Activated CD8-positive, alpha-beta memory T cell treated with anti-CD3 and anti-CD28 coated beads, Interleukin-2, amount 50 U/mL, for 1 hour (primary cell): ENCODE measurements at regions not wholly inside any gene's neighbourhood (a gene's known extent, or its start where the extent isn't known, plus 50 kb on each side); places are given as distances from the start of the nearest gene placed in this dataset.

Source experiments
- DNase-seq: peaks from one replicate; pipeline ENCODE4 v3.0.0-alpha.2; 2020; ENCODE audit errors: extremely low read depth

GRCh38 chr1:234759888-234760287 lies 149.9 kb upstream of the IRF2BP2 start:
- DNase-seq = no peak

DNA sequence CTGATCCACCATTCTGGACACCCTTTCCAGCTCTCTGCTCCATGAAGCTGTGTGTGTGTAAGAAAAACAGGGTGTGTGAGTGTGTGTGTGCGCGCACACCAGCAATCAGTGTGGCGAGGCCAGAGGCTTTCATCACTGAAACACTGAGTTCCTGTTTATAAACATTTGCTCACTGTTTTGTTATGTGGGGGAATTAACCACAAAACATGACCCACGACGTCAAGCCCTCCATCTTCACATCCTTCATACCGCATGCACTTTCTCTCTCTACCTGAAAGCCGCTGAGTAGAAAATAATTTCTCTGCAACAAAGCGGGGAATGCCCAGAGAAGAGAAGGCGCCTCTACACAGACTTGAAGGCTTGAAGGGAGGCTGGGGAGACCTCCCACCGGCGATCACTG lies 148.9 kb upstream of the IRF2BP2 start:
- peak; percentile 55 for DNase-seq

DNA sequence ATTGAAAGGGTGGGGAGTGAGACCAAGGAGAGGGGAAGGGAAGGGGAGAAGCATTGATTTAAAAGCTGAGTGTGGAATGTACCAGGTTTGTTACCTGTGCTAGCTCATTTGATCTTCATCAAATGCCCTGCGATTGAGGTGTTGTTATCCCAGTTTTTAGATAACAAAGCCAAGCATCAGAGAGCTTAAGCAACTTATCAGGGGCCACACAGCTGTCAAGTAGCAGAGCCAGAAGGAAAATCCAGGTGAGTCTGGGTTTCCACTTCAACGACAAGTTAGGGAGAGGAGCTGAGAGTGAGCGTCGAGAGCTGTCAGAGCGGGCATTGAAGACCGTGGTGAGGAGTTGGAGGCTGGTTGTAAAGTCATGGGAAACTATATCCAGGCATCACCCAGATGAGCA lies 146.9 kb upstream of the IRF2BP2 start:
- DNase-seq = no peak

- peak; percentile 42 for DNase-seq
Measured at GRCh38 chr1:234756066-234756774, 146.2 kb upstream of the IRF2BP2 start.

- DNase-seq = no peak
Measured at GRCh38 chr1:234755449-234755863, 145.5 kb upstream of the IRF2BP2 start.

- DNase-seq = no peak
Measured at GRCh38 chr1:234753979-234754378, 144.0 kb upstream of the IRF2BP2 start.

- DNase-seq = no peak
Measured at GRCh38 chr1:234752927-234753326, 142.9 kb upstream of the IRF2BP2 start.

DNA sequence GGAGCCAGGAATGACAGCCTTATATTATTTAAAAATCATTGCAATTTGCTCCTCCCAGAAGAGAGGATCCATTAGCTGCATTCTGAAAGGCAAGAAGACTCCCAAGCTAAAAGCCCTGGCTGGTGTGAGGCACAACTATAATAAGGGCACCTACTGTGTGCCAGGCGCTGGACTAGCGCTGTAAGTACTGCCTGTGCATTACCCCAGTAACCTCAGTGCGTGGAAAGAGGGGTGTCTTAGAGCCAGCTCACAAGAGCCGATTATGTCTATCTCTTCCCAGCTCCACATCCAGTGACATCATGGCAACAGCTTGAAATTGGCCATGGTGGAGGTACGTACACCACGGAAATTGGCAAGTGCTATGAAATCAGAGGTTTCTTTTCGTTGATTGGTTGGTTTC lies 141.7 kb upstream of the IRF2BP2 start:
- no peak for DNase-seq

GRCh38 chr1:234750922-234751627 lies 141.1 kb upstream of the IRF2BP2 start:
- DNase-seq = no peak

GRCh38 chr1:234748713-234749112 lies 138.7 kb upstream of the IRF2BP2 start:
- no peak for DNase-seq

- DNase-seq = no peak
Measured at GRCh38 chr1:234748066-234748465, 138.1 kb upstream of the IRF2BP2 start.

GRCh38 chr1:234746798-234747196 lies 136.8 kb upstream of the IRF2BP2 start:
- no peak for DNase-seq

DNA sequence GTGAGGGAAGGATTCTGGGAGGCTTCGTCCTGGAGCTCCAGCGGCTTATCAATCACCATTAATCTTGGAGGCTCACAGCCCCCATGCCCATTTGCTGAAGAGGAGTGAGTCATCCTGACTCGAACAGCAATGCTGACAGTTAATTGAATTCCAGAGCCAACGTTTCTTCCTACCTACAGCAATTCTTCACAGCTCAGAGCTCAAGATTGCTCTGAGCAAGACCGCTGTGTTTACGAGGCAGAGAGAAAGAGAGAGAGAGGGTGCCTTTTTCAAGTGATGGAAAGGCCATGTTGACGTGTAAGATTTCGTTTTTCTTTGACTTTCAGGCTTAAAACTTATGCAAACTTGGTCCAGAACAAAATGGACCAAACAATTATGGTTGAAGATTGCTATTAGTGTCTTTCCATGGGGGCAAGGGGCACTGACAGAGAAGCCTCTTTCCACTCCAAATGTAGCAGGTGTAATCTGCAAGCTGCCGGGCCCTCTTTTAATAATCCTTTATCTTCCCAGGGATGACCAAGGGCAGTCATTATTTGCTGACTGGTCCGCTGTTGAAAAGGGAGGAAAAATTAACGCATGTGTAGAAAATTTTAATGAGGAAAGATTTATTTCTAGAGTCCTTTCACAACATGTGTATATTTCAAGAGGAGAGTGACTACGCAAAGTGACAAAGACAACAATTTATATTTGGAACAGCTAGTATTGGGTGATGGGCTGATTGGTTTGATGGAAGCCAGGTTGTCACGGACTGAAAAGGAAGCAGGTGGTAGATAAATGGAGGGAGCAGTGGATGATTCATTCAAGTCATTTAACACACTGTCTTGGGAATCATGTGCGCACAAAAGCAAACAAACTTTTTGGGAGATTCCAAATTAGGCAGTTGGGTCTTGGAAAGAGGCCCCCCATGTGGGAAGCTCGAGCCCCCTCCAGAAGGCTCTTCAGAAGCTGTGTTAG lies 136.1 kb upstream of the IRF2BP2 start:
- no peak for DNase-seq

- DNase-seq = no peak
Measured at GRCh38 chr1:234745276-234745675, 135.3 kb upstream of the IRF2BP2 start.

- DNase-seq = no peak
Measured at GRCh38 chr1:234743791-234744611, 134.0 kb upstream of the IRF2BP2 start.

DNA sequence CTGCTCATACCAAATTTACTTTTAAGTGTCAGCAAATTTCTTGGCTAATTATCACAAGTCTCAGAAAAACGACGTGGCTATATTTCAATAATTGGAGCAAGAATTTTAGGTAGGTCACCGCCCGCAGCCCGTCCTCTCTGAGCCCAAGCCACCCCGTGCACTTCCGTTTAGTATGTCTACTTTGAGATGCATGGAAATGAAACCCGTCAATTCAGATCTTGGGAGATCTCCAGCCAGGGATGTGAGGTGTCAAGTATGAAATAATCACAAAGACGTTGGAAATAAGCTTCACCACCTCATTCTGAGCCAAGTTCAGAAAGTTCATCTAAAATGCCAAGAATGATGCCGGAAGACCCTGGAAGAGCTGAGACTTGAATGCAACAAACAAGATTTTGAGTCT lies 132.6 kb upstream of the IRF2BP2 start:
- DNase-seq = no peak

DNA sequence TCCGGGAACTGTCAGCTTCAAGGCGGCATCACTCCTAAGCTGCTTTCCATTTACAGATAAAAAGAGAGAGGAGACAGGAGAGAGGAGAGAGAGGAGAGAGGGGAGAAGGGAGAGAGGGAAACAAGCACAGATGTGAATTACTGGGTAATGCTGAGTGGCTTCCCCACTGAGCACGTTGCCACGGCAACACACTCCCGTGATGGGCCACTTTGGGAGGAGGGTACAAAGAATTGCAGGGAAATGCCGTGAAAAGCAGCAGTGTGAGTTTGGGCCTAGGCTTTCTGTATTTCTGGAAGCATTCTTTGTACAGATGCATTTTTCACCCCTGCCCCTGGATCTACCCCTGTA lies 128.0 kb upstream of the IRF2BP2 start:
- DNase-seq = no peak

- DNase-seq = no peak
Measured at GRCh38 chr1:234735916-234736315, 125.9 kb upstream of the IRF2BP2 start.

DNA sequence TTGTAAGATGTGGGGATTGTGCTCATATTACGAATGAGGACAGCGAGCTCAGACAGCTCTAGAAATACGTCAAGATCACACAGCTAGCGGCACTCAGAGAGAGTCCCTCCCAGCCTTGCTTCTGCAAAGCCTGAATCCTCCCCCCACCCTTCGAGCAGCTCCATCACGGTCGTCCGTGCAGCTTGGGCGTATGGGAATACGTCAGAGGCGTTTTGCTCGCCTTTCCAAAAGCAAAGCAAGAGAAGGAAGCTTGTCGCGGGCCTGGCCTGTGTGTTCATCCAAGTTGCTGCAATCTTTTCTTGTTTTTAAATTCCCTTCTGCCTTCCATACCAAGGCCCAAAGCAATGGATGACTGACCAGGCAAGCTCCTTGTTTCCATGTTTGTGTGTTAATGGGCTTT lies 125.5 kb upstream of the IRF2BP2 start:
- DNase-seq = no peak

DNA sequence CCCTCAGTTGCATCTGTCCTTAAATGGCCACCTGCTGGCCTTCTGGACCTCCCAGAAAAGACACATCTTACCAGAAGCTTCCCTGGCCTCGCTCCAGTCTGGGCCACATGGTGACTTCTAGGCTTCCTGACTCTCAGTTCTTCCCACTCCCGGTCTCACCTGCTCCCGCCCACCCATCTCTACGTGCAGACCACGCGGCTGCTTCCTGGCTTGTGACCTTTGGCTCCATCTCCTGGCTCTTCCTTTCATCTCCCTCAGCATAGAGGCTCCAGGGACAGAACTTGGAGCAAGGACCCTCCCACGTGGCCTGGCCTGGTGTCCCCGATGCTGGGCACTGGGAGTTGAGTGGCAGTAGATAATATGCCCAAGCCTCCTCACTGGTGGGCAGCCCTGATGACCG lies 124.9 kb upstream of the IRF2BP2 start:
- DNase-seq = no peak

DNA sequence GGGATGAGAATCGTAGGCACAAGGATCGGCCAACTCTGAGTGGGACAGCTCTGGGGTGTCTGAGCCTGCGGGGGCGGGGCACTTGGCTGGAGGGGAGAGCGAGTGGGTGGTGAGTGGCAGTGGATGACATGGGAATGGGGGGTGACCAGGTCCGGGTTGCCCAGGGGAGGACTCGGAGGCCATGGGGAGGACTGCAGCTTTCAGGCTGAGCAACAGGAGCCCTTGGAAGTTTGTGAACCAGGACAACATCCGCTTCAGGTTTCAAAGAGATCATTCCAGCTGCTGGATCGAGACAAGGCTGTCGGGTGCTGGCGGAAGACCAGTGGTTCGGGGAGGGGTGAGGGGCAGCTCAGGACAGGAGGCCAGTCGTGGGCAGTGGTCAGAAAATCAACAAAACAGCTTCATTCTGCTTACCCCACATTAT lies 124.4 kb upstream of the IRF2BP2 start:
- no peak for DNase-seq

GRCh38 chr1:234733427-234733826 lies 123.4 kb upstream of the IRF2BP2 start:
- no peak for DNase-seq
